Liver (tissue), 8 donors: ENCODE measurements at regions not wholly inside any gene's neighbourhood (a gene's known extent, or its start where the extent isn't known, plus 50 kb on each side); places are given as distances from the start of the nearest gene placed in this dataset.

ENCODE experiments used
- DNase-seq: peaks from one replicate; pipeline ENCODE4 v3.0.0-alpha.2; 2017; ENCODE audit warnings: low spot score
- H3K27ac ChIP-seq, 2 donors: one replicate each; pipeline ENCODE4 v1.7.0; 2013; ENCODE audit warnings: inconsistent platforms in 2 of 2, low read length in 2 of 2, control low read depth in 1 of 2, low read depth in 1 of 2, mild to moderate bottlenecking in 1 of 2
- H3K27me3 ChIP-seq, 4 donors: one replicate each; pipeline versions ENCODE4 v1.6.1 to v1.7.0; 2013; ENCODE audit warnings: low read length in 3 of 4, inconsistent platforms in 1 of 4, mild to moderate bottlenecking in 1 of 4, moderate library complexity in 1 of 4; ENCODE audit not compliant: control insufficient read depth in 4 of 4, insufficient read depth in 4 of 4
- H3K36me3 ChIP-seq, 4 donors: one replicate each; pipeline versions ENCODE4 v1.6.1 to v1.7.0; 2013; ENCODE audit warnings: low read length in 3 of 4, mild to moderate bottlenecking in 3 of 4, low read depth in 1 of 4, moderate library complexity in 1 of 4; ENCODE audit not compliant: control insufficient read depth in 4 of 4, insufficient read depth in 3 of 4
- H3K4me1 ChIP-seq, 4 donors: one replicate each; pipeline versions ENCODE4 v1.6.1 to v1.7.0; 2013; ENCODE audit warnings: low read length in 3 of 4, mild to moderate bottlenecking in 3 of 4, moderate library complexity in 1 of 4; ENCODE audit not compliant: control insufficient read depth in 4 of 4, insufficient read depth in 4 of 4
- H3K4me3 ChIP-seq, 3 donors: one replicate each; pipeline versions ENCODE4 v1.6.1 to v1.7.0; 2013; ENCODE audit warnings: low read length in 3 of 3, control low read depth in 1 of 3, low read depth in 1 of 3, mild to moderate bottlenecking in 1 of 3
- H3K9ac ChIP-seq, 2 donors: one replicate each; pipeline ENCODE4 v1.7.0; 2013; ENCODE audit warnings: low read length in 2 of 2, mild to moderate bottlenecking in 2 of 2, moderate library complexity in 2 of 2, control low read depth in 1 of 2, low read depth in 1 of 2
- H3K9me3 ChIP-seq, 4 donors: one replicate each; pipeline versions ENCODE4 v1.6.1 to v1.7.0; 2013; ENCODE audit warnings: low read length in 3 of 4; ENCODE audit not compliant: control insufficient read depth in 4 of 4
- ATF3 ChIP-seq: IDR thresholded peaks from 2 replicates; pipeline ENCODE4 v1.6.1; 2016; ENCODE audit warnings: antibody characterized with exemption
- CTCF ChIP-seq: fragments of 150-350 bp; IDR thresholded peaks from 2 replicates; pipeline ENCODE4 v1.5.1; 2017; ENCODE audit warnings: improper control_type of control experiment, low read depth, low read length; ENCODE audit not compliant: missing input control
- FOXA1 ChIP-seq: IDR thresholded peaks from 2 replicates; pipeline ENCODE4 v1.6.1; 2016; ENCODE audit warnings: antibody characterized with exemption
- FOXA2 ChIP-seq: IDR thresholded peaks from 2 replicates; pipeline ENCODE4 v1.6.1; 2016; ENCODE audit warnings: antibody characterized with exemption
- HNF4A ChIP-seq, 2 donors: conservative IDR thresholded peaks; 2 replicates each; pipeline ENCODE4 v1.6.1; 2016; ENCODE audit warnings: antibody characterized with exemption in 2 of 2, mild to moderate bottlenecking in 2 of 2
- HNF4G ChIP-seq: IDR thresholded peaks from 2 replicates; pipeline ENCODE4 v1.6.1; 2016; ENCODE audit warnings: antibody characterized with exemption
- MAX ChIP-seq: IDR thresholded peaks from 2 replicates; pipeline ENCODE4 v1.6.1; 2016; ENCODE audit warnings: antibody characterized with exemption
- NR2F2 ChIP-seq: IDR thresholded peaks from 2 replicates; pipeline ENCODE4 v1.6.1; 2016; ENCODE audit warnings: antibody characterized with exemption
- RAD21 ChIP-seq, 2 donors: IDR thresholded peaks; 2 replicates each; pipeline ENCODE4 v1.6.1; 2016; ENCODE audit warnings: antibody characterized with exemption in 2 of 2, mild to moderate bottlenecking in 2 of 2
- RXRA ChIP-seq, 2 donors: IDR thresholded peaks; 2 replicates each; pipeline ENCODE4 v1.6.1; 2017 to 2018; ENCODE audit warnings: antibody characterized with exemption in 2 of 2, mild to moderate bottlenecking in 1 of 2
- SP1 ChIP-seq: IDR thresholded peaks from 2 replicates; pipeline ENCODE4 v1.6.1; 2018; ENCODE audit warnings: antibody characterized with exemption, mild to moderate bottlenecking
- YY1 ChIP-seq: IDR thresholded peaks from 2 replicates; pipeline ENCODE4 v1.6.1; 2016; ENCODE audit warnings: antibody characterized with exemption, mild to moderate bottlenecking
- WGBS: extraction: QIAGEN DNeasy Blood & Tissue Kit; methylation state at CpG from one replicate; pipeline ENCODE4 v1.1.7; 2013; 5-methylcytosine and 5-hydroxymethylcytosine counted together
- TF ChIP-seq, protein P1 (sequence below): IDR thresholded peaks from 2 replicates; pipeline ENCODE4 v1.6.1; 2016; ENCODE audit warnings: antibody characterized with exemption, mild to moderate bottlenecking
- TF ChIP-seq, protein P2 (sequence below): IDR thresholded peaks from 2 replicates; pipeline ENCODE4 v1.6.1; 2016; ENCODE audit warnings: antibody characterized with exemption
- donor health status: healthy.
- donor health status: healthy.
- donor health status: healthy.
- donor health status: healthy.
- donor health status: healthy.

DNA sequence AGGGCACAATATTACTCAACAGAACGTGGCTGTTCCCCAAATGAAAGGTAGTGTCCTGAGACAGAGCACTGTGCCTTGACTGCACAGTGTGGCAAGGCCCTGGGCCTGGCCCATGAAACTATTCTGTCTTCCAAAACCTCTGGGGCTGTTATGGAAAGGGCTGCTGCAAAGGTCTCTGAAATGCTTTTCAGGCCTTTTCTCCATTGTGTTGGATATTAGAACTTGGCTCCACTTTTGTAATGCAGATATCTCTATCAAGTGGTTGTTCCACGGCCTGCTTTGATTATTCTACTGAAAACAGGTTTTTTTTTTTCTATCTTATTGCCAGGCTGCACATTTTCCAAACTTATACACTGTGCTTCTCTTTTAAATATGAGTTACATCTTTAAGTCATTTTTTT is 777.5 kb upstream of the TYRP1 start (continued):
- TF ChIP-seq ATF3: no peak
- TF ChIP-seq YY1: no peak

- 88% methylated on average over 17 of the region's 17 CpGs for WGBS
- Histone ChIP-seq H3K9ac (no peak overlapping the region), H3K27me3 (no peaks in the 10 kb centered on the region), H3K4me1 (no peaks in the 10 kb centered on the region), H3K9me3 (no peaks in the 10 kb centered on the region), H3K36me3 (no peaks in the 10 kb centered on the region), H3K27ac (no peak overlapping the region), H3K4me3 (no peak overlapping the region)
- TF ChIP-seq HNF4G (no peak), YY1 (no peak), RAD21 (IDR thresholded peaks at IDR 0.05) (no peak), MAX (no peak), FOXA1 (no peak), ATF3 (no peak), HNF4A (conservative IDR thresholded peaks at IDR 0.05) (no peak), FOXA2 (no peak), CTCF (no peak), RXRA (IDR thresholded peaks at IDR 0.05) (no peak), NR2F2 (no peak), SP1 (no peak)
- TF ChIP-seq, protein P1, sequence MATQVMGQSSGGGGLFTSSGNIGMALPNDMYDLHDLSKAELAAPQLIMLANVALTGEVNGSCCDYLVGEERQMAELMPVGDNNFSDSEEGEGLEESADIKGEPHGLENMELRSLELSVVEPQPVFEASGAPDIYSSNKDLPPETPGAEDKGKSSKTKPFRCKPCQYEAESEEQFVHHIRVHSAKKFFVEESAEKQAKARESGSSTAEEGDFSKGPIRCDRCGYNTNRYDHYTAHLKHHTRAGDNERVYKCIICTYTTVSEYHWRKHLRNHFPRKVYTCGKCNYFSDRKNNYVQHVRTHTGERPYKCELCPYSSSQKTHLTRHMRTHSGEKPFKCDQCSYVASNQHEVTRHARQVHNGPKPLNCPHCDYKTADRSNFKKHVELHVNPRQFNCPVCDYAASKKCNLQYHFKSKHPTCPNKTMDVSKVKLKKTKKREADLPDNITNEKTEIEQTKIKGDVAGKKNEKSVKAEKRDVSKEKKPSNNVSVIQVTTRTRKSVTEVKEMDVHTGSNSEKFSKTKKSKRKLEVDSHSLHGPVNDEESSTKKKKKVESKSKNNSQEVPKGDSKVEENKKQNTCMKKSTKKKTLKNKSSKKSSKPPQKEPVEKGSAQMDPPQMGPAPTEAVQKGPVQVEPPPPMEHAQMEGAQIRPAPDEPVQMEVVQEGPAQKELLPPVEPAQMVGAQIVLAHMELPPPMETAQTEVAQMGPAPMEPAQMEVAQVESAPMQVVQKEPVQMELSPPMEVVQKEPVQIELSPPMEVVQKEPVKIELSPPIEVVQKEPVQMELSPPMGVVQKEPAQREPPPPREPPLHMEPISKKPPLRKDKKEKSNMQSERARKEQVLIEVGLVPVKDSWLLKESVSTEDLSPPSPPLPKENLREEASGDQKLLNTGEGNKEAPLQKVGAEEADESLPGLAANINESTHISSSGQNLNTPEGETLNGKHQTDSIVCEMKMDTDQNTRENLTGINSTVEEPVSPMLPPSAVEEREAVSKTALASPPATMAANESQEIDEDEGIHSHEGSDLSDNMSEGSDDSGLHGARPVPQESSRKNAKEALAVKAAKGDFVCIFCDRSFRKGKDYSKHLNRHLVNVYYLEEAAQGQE: no peak
- TF ChIP-seq, protein P2, sequence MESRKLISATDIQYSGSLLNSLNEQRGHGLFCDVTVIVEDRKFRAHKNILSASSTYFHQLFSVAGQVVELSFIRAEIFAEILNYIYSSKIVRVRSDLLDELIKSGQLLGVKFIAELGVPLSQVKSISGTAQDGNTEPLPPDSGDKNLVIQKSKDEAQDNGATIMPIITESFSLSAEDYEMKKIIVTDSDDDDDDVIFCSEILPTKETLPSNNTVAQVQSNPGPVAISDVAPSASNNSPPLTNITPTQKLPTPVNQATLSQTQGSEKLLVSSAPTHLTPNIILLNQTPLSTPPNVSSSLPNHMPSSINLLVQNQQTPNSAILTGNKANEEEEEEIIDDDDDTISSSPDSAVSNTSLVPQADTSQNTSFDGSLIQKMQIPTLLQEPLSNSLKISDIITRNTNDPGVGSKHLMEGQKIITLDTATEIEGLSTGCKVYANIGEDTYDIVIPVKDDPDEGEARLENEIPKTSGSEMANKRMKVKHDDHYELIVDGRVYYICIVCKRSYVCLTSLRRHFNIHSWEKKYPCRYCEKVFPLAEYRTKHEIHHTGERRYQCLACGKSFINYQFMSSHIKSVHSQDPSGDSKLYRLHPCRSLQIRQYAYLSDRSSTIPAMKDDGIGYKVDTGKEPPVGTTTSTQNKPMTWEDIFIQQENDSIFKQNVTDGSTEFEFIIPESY: no peak
- no peak for DNase-seq
Measured at GRCh38 chr9:11928871-11929321, 764.3 kb upstream of the TYRP1 start.
